ENCODE measurements at regions not wholly inside any gene's neighbourhood (a gene's known extent, or its start where the extent isn't known, plus 50 kb on each side); places are given as distances from the start of the nearest gene placed in this dataset.

DNA sequence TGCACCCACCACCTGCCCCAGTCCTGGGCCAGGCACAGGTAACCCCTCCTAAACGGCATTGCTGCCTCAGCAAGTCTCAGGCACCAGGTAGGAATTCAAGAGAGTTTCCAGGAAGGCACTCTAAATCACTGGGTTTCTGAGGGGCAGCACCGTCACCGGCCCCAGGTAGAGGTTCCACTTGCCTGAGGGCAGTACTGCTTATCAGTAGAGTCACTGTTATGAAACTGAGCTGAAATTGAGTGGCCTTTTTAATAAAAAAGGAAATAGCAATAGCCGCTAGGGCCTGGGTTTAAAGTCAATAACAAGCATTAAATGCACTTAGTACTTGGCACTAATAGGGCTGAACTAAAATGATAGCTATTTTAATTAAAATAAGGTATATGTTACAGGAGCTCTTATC lies 653.7 kb downstream of the METTL4 start:
- no peak for FAIRE-seq

DNA sequence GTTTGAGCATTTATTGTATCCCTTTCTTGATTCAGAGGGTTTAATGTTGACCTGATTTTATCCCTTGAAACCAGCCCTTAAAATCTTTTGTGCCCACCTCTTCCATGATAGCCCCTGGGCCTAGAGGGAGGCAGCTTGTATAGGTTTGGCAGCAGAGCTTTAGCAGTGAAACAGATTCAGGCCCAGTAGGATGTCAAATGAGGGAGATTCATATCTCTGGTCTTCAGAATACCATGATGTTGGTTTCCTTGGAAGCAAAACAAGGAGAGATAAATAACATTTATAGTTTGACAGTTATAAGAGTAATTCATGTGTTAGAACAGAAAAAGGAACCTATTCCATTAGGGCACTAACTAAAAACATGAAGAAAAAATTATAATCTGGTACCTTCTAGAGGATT lies 649.2 kb downstream of the METTL4 start:
- no peak for FAIRE-seq
- no peak for DNase-seq (ENCODE audit: low spot score)

More for the DNA sequence above, 653.7 kb downstream of the METTL4 start:
- no peak for DNase-seq (ENCODE audit: low spot score)

DNA sequence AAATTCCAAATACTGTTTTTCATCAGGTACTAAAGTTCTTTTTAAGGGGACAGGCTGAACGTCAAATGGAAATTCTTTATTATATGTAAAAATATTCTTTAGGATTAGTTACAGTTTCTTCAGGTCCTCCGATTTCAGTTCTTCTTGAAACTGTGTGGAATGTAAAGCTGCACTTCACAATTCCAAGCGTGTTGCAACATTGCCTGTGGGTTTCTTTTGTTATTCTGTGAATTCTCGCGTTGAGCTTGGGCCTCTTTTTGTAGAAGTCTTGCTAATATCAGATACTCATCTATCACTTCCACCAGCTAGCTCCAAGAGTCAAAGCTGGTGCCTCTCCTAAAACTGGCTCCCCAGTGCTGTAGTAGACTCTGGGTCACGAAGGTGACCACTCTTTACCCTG lies 642.6 kb downstream of the METTL4 start:
- FAIRE-seq (no peak), DNase-seq (ENCODE audit: low spot score) (no peak)

DNA sequence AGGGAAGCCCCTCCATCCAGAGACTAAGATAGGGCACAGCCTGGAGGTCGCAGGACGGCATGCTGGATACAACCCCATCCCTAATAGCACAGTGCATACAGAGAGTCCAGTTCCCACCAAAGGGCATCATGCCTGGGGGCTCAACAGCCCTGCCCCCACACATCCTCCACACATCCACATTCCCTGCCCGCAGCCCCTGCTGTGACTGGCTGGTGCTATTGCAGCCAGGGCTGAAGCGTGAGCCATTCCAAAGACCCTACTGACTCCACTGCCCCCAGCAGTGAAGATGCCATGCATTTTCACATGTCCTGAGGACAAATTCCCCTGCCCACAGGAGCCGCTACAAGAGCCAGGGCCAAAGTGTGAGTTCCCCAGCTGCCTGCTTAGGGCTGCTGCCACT lies 641.6 kb downstream of the METTL4 start:
- DNase-seq (ENCODE audit: low spot score) (no peak), FAIRE-seq (no peak)

DNA sequence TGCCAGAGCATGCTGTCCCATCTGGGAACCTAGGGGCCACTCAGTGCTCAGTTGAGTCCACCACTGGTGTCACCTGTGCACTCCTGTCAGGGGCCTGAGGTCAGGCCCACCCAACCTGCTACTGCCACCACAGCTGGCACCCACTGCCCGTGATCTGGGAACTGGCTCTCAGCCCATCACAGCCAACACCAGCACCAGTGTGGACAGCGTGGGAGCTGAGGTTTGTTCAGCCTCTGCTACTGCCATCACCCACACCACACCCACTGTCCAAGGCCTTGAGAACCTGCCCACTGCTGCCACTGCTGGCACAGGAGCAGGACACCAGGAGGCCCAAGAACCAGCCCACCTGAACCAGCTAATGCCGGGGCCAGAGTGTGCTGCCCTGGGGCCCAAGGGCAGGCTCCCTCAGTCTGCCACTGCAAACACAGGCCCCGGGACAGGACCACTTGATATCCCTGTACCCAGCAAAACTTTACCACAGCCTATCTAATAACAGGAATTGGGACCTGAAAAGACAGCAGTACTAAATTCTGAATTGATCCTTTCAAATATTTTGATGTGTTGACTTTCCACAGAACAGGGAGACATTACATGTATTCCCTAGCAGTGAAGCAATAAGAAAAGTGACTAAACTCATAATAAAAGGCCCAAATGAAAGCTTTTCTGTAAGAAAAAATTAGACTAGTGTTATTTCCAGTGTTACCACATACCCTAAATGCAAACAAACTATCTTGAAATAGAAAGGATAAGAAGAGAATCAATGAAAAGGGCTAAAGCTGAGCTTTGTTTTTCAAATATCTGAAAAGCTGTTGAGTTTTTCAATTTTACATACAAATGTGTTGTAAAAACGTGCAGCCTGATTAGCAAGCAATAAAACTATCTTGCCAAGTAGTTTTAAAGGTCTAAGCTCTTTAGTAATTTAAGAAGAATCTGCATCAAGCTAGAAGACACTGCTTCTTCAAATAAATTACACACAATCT lies 640.7 kb downstream of the METTL4 start:
- DNase-seq (ENCODE audit: low spot score) = no peak
- no peak for FAIRE-seq

DNA sequence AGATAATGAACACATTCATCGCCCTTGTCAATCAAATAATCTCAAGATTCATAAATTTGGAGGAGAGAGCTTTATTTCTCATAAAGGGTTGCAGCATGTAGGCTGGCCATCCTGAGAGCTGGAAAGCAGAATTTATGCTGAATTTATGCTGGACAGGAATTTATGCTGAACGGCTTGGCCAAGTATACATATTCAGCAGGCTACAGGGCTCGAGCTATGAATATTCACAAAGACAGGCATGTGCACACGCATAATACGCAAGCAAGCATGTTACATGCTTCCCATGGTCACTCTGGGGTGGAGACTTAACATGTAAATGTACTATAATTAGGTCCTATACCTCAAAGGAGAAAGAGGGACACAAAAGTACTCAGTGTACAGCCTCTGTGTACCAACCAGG lies 618.8 kb downstream of the METTL4 start:
- DNase-seq (ENCODE audit: low spot score) = no peak
- FAIRE-seq = no peak

DNA sequence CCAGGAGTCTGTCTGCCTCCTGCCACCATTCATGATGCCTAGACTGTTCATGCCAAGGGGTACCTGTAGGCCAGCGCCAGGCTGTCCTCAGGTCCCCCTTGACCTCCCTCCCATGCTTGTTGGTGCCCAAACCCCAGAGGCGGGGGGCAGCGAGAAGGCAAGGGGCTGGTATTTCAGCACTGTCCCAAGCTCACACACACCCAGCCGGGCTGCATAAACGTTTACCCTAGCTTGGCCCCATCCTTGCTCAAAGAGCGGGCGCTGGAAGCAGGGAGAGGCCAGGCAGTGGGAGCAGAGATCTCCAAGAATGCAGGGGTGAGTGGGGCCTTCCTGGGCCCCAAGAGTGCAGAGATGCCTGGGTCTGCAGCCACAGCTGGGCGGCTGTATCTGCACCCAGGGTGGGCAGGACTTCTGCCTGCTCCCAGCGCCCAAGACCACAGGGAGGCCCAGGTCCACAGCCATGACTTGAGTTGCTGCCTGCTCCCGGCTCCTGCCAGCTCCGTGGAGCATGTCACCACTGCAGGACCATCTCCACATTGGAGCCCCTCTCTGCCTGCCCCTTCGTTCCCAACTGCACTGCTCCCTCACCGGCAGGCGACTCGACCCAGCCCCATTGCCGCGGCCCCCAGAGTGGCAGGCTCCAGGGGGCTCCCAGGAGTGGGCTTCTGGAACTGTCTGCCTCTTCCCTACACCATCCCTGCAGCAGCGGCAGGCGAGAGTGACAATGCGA lies 616.6 kb downstream of the METTL4 start:
- DNase-seq (ENCODE audit: low spot score) = no peak
- no peak for FAIRE-seq

DNA sequence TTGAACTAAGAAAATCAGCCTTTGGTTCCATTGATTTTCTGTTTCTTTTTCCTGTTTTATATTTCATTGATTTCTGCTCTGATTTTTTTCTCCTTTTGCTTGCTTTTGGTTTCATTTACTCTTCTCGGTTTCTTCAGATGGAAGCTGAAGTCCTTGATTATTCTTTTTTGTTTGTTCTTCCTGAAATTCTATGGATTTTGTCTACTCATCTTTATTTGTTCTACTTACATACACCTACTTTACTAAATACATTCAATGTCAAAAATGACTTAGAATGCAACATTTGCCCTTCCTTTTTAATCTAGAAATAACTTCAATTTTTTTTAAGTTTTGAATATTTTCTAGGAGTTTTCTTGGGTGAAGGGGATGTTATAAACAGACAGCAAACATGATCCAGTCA lies 612.5 kb downstream of the METTL4 start:
- FAIRE-seq (no peak), DNase-seq (ENCODE audit: low spot score) (no peak)

DNA sequence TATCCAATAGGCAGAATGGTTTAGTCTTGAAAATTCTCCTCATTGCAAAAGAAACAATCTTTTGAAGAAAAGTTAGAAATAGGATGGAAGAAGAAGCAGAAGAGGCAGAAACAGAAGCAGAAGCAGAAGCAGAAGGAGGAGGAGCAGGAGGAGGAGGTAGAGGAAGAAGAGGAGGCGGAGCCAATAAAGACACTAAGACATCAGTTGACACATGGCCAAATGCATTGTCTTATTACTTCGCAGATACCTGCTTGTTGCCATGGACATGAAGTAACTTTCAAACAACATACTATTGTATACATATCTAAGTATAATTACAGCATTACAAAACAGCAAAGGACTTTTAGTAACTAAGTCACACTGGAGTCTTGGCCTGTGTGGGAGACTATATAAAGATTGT lies 606.3 kb downstream of the METTL4 start:
- DNase-seq (ENCODE audit: low spot score) (no peak), FAIRE-seq (no peak)

DNA sequence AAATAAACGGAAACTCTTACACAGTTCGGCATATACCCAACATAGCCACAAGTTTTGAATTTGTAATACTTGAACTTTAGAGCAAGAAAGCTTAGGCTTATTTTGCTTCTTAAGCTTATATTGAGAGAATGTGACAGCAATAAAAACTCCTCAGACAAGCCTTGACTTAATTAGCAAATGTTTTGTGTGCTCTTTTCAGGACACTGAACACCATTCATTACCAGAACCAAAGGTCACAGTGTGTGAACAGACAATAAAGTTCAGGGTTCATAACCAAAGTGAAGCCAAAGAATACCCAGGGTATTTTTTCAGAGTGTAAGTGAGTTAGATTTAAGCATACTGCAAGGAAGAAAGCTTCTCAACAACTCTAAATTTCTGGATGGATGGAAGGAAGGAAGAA lies 605.8 kb downstream of the METTL4 start:
- DNase-seq (ENCODE audit: low spot score) (no peak), FAIRE-seq (no peak)

DNA sequence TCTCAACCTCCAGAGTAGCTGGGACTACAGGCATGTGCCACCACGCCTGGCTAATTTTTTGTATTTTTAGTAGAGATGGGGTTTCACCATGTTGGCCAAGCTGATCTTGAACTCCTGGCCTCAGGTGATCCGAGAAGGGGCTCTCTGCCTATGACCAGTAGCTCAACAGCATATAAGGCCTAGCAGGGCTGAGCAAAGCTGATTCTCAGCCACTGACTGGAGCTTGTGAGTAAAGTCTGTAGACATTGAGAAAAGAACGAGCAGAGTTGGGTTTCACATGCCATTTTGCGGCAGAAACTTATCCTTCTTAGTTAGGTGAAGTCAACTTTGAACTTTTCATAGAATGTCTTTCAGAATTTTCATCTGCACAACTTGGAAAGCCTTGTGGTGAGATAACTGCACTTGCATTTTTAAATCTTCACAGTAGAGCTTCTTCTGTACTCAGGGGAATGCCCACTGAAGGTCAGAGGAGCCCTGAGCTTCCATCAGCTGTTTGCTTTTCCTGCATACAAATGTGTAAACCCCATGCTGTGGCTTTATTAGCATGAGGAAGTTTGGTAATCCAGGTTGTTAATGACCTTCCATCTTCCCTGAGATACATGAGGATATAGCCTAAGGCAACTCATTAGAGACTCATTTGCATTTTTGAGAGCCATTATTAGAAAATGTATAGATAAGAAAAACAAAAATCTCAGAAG lies 602.4 kb downstream of the METTL4 start:
- no peak for DNase-seq (ENCODE audit: low spot score)
- FAIRE-seq = no peak

DNA sequence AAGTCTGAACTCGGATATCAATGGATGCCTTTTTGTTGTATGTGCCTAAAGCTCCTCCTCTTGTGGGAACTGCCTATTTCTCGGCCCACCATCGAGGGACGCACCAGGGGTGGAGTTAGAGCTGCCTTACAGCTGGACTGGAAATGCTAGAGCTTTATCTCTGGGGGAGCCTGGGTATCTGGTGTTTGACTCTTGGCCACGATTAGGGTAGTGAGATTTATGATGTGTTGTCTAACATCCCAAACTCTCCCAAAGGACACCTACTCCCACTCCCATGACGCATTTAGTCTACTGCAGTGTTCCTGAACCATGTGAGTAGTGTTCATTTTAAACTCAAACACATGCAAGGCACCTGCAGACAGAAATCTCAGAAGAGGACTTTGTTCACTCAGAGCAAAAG lies 594.8 kb downstream of the METTL4 start:
- FAIRE-seq (no peak), DNase-seq (ENCODE audit: low spot score) (no peak)

DNA sequence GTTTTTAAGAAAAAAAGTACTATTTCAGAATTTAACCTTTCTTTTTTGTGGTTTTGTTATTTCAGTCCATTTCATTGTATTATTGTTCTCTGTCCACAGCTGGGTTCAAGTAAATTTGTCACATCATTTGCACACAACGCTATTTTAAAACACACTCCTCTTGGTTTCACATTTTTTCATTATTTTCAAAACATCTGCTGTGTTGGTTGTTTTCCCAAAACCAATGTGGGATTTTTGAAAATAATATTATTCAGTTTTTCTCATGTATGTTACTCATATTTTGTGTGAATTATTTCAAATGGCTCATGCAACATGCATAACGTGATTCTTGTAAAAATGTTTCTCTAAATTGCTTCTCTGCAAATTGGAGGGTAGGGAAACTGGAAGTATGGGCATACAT lies 589.2 kb downstream of the METTL4 start:
- FAIRE-seq (no peak), DNase-seq (ENCODE audit: low spot score) (no peak)

DNA sequence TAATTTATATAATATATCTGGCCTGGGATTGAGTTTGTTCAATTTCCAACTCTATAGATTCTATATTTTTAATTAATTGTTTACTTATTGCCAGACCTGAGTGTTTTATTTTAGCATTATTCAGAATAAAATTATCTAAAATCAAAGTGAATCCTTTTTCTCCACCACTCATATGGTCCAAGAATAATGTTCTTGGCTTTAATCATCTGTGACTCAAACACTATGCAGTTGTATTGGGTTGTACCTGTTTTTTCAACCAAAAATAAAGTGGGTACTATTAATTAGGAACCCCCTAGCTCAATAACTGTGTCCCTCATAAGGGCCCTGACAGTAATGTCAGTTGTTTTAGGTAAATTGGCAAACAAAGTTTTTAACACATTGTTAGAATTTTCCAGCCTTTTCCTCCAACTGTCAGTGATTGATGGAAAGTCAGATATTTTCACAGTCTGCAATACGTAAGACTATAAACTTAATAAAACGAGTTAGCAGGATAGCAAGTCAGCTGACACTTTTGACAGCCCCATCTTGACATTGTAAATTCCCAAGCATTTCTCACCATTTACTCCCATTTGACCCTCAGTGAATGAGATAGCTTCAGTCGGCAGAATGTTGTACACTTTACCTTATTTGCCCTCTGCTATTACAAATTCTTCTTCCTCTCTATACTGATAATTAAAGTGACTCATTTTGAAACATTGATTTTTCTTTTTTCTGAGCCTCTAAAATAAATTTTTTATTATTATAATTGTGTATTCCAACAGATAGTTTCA lies 587.4 kb downstream of the METTL4 start:
- DNase-seq (ENCODE audit: low spot score) (no peak), FAIRE-seq (no peak)

DNA sequence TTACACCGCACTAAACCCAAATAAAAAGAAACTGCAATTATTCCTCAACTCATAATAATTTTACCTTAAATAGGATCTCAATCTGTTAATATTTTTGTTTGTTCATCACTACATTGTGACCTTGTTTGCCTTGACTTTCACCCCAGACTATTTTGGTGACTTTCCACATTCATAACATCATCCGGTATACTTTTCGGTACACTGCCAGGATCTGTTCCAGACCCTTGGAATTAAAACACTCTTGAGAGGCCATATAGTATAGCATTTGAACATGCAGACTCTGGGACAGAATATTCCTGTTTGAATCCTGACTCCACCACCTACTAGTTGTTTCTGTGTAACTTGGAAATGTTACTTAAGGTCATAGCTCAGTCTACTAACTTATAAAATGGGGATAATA lies 577.4 kb downstream of the METTL4 start:
- DNase-seq (ENCODE audit: low spot score) (no peak), FAIRE-seq (no peak)

DNA sequence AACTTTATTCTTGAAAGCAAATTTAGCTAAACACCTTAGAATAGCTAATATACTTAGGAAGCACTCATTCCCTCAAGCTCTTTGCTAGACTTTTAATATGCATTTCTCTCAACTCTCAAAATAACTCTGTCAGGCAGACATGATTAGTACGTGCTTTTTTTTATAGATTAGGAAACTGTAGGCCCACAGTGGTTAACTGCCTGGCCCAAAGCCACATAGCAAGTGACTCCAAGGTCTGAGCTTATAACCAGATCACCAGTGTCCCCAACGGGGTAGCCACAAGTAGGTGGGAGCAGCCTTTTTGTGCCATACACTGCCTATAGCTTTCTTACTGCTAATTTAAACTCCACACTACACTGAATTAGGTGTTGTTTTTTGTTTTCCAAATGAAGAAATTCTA lies 576.8 kb downstream of the METTL4 start:
- no peak for FAIRE-seq

DNA sequence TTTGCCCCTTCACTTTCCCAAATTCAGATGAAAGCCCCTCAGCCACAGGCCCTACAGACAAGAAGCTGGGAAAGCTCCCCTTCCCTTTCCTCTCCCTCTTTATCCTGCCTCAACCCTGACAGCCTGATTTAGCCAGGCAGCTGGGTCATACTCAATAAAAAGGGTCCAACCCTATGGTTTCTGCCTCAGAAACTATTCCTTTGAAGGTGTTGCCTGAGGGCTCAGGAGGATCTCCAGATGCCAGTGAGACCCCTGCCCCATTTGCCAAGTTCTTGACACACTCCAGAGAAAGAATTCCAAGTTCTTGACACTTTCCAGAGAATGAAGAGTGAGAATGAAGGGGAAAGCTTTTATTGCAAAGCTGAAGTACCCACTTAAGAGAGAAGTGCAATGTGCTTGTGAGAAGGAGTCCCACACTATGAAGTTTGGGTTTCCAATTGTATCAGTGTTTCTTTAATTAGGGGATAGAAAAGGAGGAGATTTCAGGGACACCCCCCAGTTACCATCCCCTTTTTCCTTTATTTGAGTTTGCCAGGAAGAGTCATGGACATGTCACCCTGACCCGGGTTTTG lies 576.2 kb downstream of the METTL4 start:
- no peak for FAIRE-seq
- DNase-seq (ENCODE audit: low spot score) = no peak

More for the DNA sequence above, 576.8 kb downstream of the METTL4 start:
- DNase-seq (ENCODE audit: low spot score) = no peak

DNA sequence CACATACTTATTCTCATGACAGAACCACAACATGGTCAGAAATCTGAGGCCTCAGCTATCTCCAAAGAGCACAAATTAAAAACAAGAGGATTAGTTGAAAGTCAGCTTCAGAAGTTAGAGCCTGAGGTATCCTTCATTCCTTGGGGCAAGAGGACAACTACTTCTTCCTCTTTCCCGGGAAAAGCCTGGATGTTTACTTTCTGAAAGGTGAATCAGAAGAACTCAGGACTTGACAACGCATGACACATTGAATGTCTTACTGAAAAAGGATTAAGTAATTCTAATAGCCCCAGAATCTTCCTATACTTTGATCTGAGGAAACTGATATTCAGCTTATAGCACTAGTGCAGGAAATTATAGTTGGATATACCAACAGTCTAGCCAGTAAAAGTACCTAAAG lies 573.2 kb downstream of the METTL4 start:
- no peak for DNase-seq (ENCODE audit: low spot score)
- no peak for FAIRE-seq

DNA sequence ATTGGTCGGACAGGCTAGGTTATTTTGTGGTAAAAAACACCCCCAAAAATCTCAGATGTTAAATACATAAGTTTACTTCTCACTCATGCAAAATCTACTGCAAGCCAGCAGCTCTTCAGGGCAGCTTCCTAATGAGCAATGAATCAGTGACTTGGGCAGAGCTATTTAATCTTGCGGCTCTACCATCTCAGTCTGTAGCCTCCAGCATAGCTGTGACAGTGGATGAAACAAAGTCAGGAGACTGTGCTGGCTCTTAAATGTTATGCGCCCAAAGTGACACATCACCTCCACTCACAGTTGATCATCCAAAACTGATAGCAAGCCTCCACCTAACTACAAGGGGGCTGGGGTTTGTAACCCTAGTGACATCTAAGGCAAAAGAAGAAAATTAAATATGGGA lies 571.9 kb downstream of the METTL4 start:
- FAIRE-seq (no peak), DNase-seq (ENCODE audit: low spot score) (no peak)

DNA sequence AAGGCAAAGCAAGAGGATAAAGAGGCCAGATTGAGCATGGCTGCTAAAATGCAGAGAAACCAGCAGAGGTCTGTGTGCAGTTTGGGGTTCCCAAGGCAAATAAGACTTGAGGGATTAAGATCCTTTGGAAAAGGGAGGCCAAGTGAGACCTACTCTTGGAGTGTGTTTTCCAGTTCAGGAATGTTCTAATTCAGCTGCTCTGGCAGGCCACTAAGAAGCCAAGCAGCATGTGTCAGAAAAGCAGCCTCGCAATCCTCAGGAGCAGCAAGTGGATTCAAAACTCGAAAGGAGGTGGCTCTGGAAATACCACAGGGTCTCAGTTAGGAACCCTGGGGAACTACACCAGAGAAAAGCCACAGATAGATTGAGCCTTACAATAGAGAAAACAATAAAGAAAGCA lies 569.2 kb downstream of the METTL4 start:
- no peak for DNase-seq (ENCODE audit: low spot score)
- FAIRE-seq = no peak

DNA sequence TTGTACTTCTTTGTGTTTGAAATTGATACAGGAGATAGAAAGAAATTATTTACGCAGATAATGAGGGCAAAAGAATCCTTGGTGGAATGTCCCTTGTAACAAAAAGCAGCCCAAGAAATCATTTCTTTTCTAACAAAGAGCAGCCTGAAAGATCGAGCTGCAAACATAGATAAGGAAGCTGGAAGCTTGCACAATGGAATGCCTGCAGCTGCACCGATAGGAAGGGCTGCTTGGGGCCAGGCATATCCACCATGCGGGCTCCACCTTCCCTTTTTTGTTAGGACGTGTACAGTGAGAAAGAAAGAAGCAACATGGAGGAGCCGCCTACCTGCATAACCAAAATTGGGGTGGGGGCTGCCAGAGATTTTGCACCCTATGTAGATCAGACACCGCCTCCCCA lies 568.7 kb downstream of the METTL4 start:
- DNase-seq (ENCODE audit: low spot score) (no peak), FAIRE-seq (no peak)

All from RCC 7860 (cell line).